Keratinocyte (primary cell): ENCODE measurements at regions not wholly inside any gene's neighbourhood (a gene's known extent, or its start where the extent isn't known, plus 50 kb on each side); places are given as distances from the start of the nearest gene placed in this dataset.

ENCODE experiments used
- DNase-seq: peaks from one replicate; pipeline ENCODE4 v3.0.0-alpha.2; 2011; ENCODE audit warnings: low read depth, missing footprints, low spot score
- FAIRE-seq: peaks from 2 replicates; lab custom pipeline; 2011; peaks lifted over from hg19 to GRCh38; lab: Jason Lieb, UNC
- H2AFZ ChIP-seq: 2 replicates; pipeline ENCODE4 v1.6.0; 2012; ENCODE audit warnings: low read length, control low read depth, inconsistent platforms; ENCODE audit not compliant: control insufficient read depth
- H3K27ac ChIP-seq: 2 replicates; pipeline ENCODE4 v1.5.1; 2011; ENCODE audit warnings: low read length; ENCODE audit not compliant: control insufficient read depth, insufficient read depth
- H3K27me3 ChIP-seq: 3 replicates; pipeline ENCODE4 v1.6.0; 2011; ENCODE audit warnings: low read length; ENCODE audit not compliant: control insufficient read depth, insufficient read depth; ENCODE audit errors: extremely low read depth
- H3K36me3 ChIP-seq, 2 experiments: 2 replicates in 1 of 2; 3 replicates in 1 of 2; pipeline ENCODE4 v1.5.1; 2011; ENCODE audit warnings: low read length in 2 of 2, mild to moderate bottlenecking in 1 of 2; ENCODE audit not compliant: control insufficient read depth in 2 of 2, insufficient read depth in 2 of 2; ENCODE audit errors: extremely low read depth in 1 of 2
- H3K4me1 ChIP-seq: 3 replicates; pipeline ENCODE4 v1.5.1; 2011; ENCODE audit warnings: low read length; ENCODE audit not compliant: control insufficient read depth, insufficient read depth; ENCODE audit errors: extremely low read depth
- H3K4me2 ChIP-seq: 3 replicates; pipeline ENCODE4 v1.6.0; 2011; ENCODE audit warnings: low read depth, low read length; ENCODE audit not compliant: control insufficient read depth, insufficient read depth; ENCODE audit errors: extremely low read depth
- H3K4me3 ChIP-seq, 3 experiments: fragments of 200-600 bp in 1 of 3; sonication (generic) in 1 of 3; 2 replicates in 2 of 3; 3 replicates in 1 of 3; pipeline ENCODE4 v1.5.1; 2011 to 2016; ENCODE audit warnings: low read length in 3 of 3, mild to moderate bottlenecking in 3 of 3, control low read depth in 2 of 3, inconsistent platforms in 1 of 3, low read depth in 1 of 3, mixed read lengths in 1 of 3, mixed run types in 1 of 3, moderate library complexity in 1 of 3; ENCODE audit not compliant: control insufficient read depth in 2 of 3, insufficient read depth in 2 of 3; ENCODE audit errors: extremely low read depth in 1 of 3
- H3K79me2 ChIP-seq: 2 replicates; pipeline ENCODE4 v1.6.0; 2012; ENCODE audit warnings: low read length; ENCODE audit not compliant: control insufficient read depth, insufficient read depth
- H3K9ac ChIP-seq: 3 replicates; pipeline ENCODE4 v1.6.0; 2011; ENCODE audit warnings: low read length; ENCODE audit not compliant: control insufficient read depth, insufficient read depth; ENCODE audit errors: extremely low read depth
- H3K9me1 ChIP-seq: 3 replicates; pipeline ENCODE4 v1.6.0; 2011; ENCODE audit warnings: low read length; ENCODE audit not compliant: control insufficient read depth, insufficient read depth; ENCODE audit errors: extremely low read depth
- H3K9me3 ChIP-seq: 2 replicates; pipeline ENCODE4 v1.5.1; 2012; ENCODE audit warnings: low read depth, low read length; ENCODE audit not compliant: control insufficient read depth
- H4K20me1 ChIP-seq: 3 replicates; pipeline ENCODE4 v1.6.0; 2011; ENCODE audit warnings: low read length; ENCODE audit not compliant: control insufficient read depth, insufficient read depth; ENCODE audit errors: extremely low read depth
- CTCF ChIP-seq, 3 experiments: IDR thresholded peaks in 1 of 3; conservative IDR thresholded peaks in 1 of 3; optimal IDR thresholded peaks in 1 of 3; 2 replicates in 2 of 3; 3 replicates in 1 of 3; pipeline versions ENCODE3 to v1.5.1; 2011; ENCODE audit warnings: low read length in 3 of 3, mild to moderate bottlenecking in 3 of 3, moderate library complexity in 2 of 3, control low read depth in 1 of 3, inconsistent platforms in 1 of 3; ENCODE audit not compliant: insufficient read depth in 2 of 3; ENCODE audit errors: extremely low read depth in 1 of 3
- EZH2 ChIP-seq: IDR thresholded peaks from one replicate; pipeline ENCODE4 v1.6.1; 2012; ENCODE audit warnings: inconsistent platforms, mild to moderate bottlenecking, low read length, moderate library complexity
- dilution Hi-C: fragments of 300-500 bp; cut with MboI; formaldehyde crosslinking; loops from one replicate; pipeline ENCODE4 v1.7.0; 2020; ENCODE audit warnings: low sequenced_read_pairs; ENCODE audit not compliant: extremely low pct_ligation_motif_present

- H3K79me2 ChIP-seq, result no peaks in the 10 kb centered on the region
- peak overlapping the region; percentile 63 for H3K27ac ChIP-seq
- H3K4me1 ChIP-seq, result peaks cover 35% of the 10 kb centered on the region
- peak overlapping the region; percentile 58 for H3K9ac ChIP-seq
- H3K27me3 ChIP-seq, result no peaks in the 10 kb centered on the region
- no peaks in the 10 kb centered on the region for H3K9me3 ChIP-seq
- H3K9me1 ChIP-seq, result no peaks in the 10 kb centered on the region
- FAIRE-seq (peak; percentile 92), DNase-seq (peak; percentile 82)
- H3K4me3 ChIP-seq, result peak overlapping the region in 2 of 3 experiments; percentile 12 to 17
- H3K4me2 ChIP-seq, result peak overlapping the region; percentile 55
- dilution Hi-C loops, result no loop called here
- peak overlapping the region; percentile 12 for H2AFZ ChIP-seq
- no peaks in the 10 kb centered on the region for H4K20me1 ChIP-seq
- H3K36me3 ChIP-seq, result no peaks in the 10 kb centered on the region
- no peak for TF ChIP-seq CTCF (optimal IDR thresholded peaks at IDR 0.05 in 1 of 3, IDR thresholded peaks at IDR 0.05 in 1 of 3, conservative IDR thresholded peaks at IDR 0.05 in 1 of 3; ENCODE audit: extremely low read depth in 1 of 3, insufficient read depth in 2 of 3, low read length in 3 of 3)
- TF ChIP-seq EZH2, result no peak
Measured at GRCh38 chr6:3518356-3519190, 61.7 kb upstream of the SLC22A23 start.

- TF ChIP-seq EZH2 (no peak), CTCF (optimal IDR thresholded peaks at IDR 0.05 in 1 of 3, IDR thresholded peaks at IDR 0.05 in 1 of 3, conservative IDR thresholded peaks at IDR 0.05 in 1 of 3; ENCODE audit: extremely low read depth in 1 of 3, insufficient read depth in 2 of 3, low read length in 3 of 3) (no peak)
- DNase-seq (no peak), FAIRE-seq (peak; percentile 71)
- dilution Hi-C loops, result no loop called here
- Histone ChIP-seq H3K9me3 (no peaks in the 10 kb centered on the region), H3K4me2 (peak overlapping the region; percentile 55), H3K79me2 (no peaks in the 10 kb centered on the region), H3K9ac (peak overlapping the region; percentile 58), H3K27ac (peak overlapping the region; percentile 63), H2AFZ (no peak overlapping the region), H3K4me1 (peaks cover 23% of the 10 kb centered on the region), H3K9me1 (no peaks in the 10 kb centered on the region), H3K4me3 (peak overlapping the region in 1 of 3 experiments; percentile 5), H3K36me3 (no peaks in the 10 kb centered on the region), H3K27me3 (no peaks in the 10 kb centered on the region), H4K20me1 (no peaks in the 10 kb centered on the region)
Measured at GRCh38 chr6:3517350-3517749, 60.5 kb upstream of the SLC22A23 start.
